Upper lobe of left lung (tissue), 4 donors: ENCODE measurements at regions not wholly inside any gene's neighbourhood (a gene's known extent, or its start where the extent isn't known, plus 50 kb on each side); places are given as distances from the start of the nearest gene placed in this dataset.

Experiments used
- CTCF ChIP-seq, 6 experiments: fragments of 450-650 bp in 4 of 6; fragments of 200-600 bp in 2 of 6; sonication (generic) in 2 of 6; IDR thresholded peaks; one replicate each; pipeline ENCODE4 v1.5.1; 2016 to 2019; ENCODE audit warnings: antibody characterized with exemption in 6 of 6
- EP300 ChIP-seq, 4 donors: sonication (generic); formaldehyde crosslinking; IDR thresholded peaks; one replicate each; pipeline ENCODE4 v1.5.1; 2017; ENCODE audit warnings: antibody characterized with exemption in 4 of 4, control low read depth in 2 of 4
- POLR2A ChIP-seq, 4 donors: fragments of 450-650 bp; IDR thresholded peaks; one replicate each; pipeline ENCODE4 v1.5.1; 2016 to 2017; ENCODE audit warnings: antibody characterized with exemption in 4 of 4, mild to moderate bottlenecking in 2 of 4

- no peak for TF ChIP-seq EP300 (IDR thresholded peaks at IDR 0.05)
- TF ChIP-seq CTCF (IDR thresholded peaks at IDR 0.05) = no peak
- no peak for TF ChIP-seq POLR2A (IDR thresholded peaks at IDR 0.05)
Observed at GRCh38 chr4:147396105-147396504, 84.8 kb upstream of the EDNRA start.
